Small intestine (tissue), 7 donors: ENCODE measurements at regions not wholly inside any gene's neighbourhood (a gene's known extent, or its start where the extent isn't known, plus 50 kb on each side); places are given as distances from the start of the nearest gene placed in this dataset.
A peak's percentile ranks its signal among the peaks of the same experiment; 100 is the strongest.

Experiments used
- DNase-seq, 2 donors: peaks; one replicate each; pipeline versions ENCODE4 v3.0.0 to v3.0.0-alpha.2; 2013
- FAIRE-seq: peaks from 2 replicates; lab custom pipeline; 2012; peaks lifted over from hg19 to GRCh38; lab: Jason Lieb, UNC
- H3K27ac ChIP-seq, 3 donors: one replicate each; pipeline ENCODE4 v1.5.1; 2013; ENCODE audit warnings: low read length in 2 of 3, mild to moderate bottlenecking in 2 of 3, control low read depth in 1 of 3, inconsistent platforms in 1 of 3, low read depth in 1 of 3, moderate library complexity in 1 of 3
- H3K27me3 ChIP-seq, 3 donors: one replicate each; pipeline ENCODE4 v1.6.1; 2013; ENCODE audit warnings: low read length in 3 of 3, inconsistent platforms in 1 of 3; ENCODE audit not compliant: control insufficient read depth in 3 of 3, insufficient read depth in 3 of 3
- H3K36me3 ChIP-seq, 3 donors: one replicate each; pipeline ENCODE4 v1.6.1; 2013; ENCODE audit warnings: low read length in 3 of 3, inconsistent platforms in 1 of 3, low read depth in 1 of 3, mild to moderate bottlenecking in 1 of 3, moderate library complexity in 1 of 3; ENCODE audit not compliant: control insufficient read depth in 3 of 3, insufficient read depth in 2 of 3
- H3K4me1 ChIP-seq, 3 donors: one replicate each; pipeline ENCODE4 v1.6.1; 2013; ENCODE audit warnings: low read length in 2 of 3, inconsistent platforms in 1 of 3, low read depth in 1 of 3, mild to moderate bottlenecking in 1 of 3, moderate library complexity in 1 of 3; ENCODE audit not compliant: control insufficient read depth in 3 of 3, insufficient read depth in 2 of 3
- H3K4me3 ChIP-seq, 3 donors: one replicate each; pipeline ENCODE4 v1.5.1; 2013; ENCODE audit warnings: low read length in 3 of 3, control low read depth in 1 of 3, inconsistent platforms in 1 of 3, low read depth in 1 of 3, mild to moderate bottlenecking in 1 of 3, moderate library complexity in 1 of 3
- H3K9me3 ChIP-seq, 2 donors: one replicate each; pipeline ENCODE4 v1.6.1; 2013; ENCODE audit warnings: low read depth in 1 of 2, low read length in 1 of 2; ENCODE audit not compliant: control insufficient read depth in 2 of 2, insufficient read depth in 1 of 2
- WGBS, 3 donors: extraction: QIAGEN DNeasy Blood & Tissue Kit; methylation state at CpG; one replicate each; pipeline ENCODE4 v1.1.7; 2013; 5-methylcytosine and 5-hydroxymethylcytosine counted together
- donor health status: healthy with polysubstance abuse.
- donor health status: control.
- donor health status: control.
- donor health status: Bipolar disorder and iron deficiency.
- donor health status: healthy.

GRCh38 chr4:138103597-138104283 lies 138.4 kb downstream of the SLC7A11 start:
- DNase-seq (peak; percentile 22 to 71), FAIRE-seq (no peak)
- H3K27me3 ChIP-seq = no peaks in the 10 kb centered on the region
- 52 to 67% (median 55%) methylated on average over 5 of the region's 5 CpGs for WGBS, 3 donors
- H3K4me3 ChIP-seq = no peak overlapping the region
- peaks cover 0 to 4% of the 10 kb centered on the region in 2 donors for H3K9me3 ChIP-seq
- peak overlapping the region in 1 of 3 donors; percentile 53 for H3K27ac ChIP-seq
- H3K4me1 ChIP-seq = peaks cover 0 to 5% (median 0%) of the 10 kb centered on the region in 3 donors
- H3K36me3 ChIP-seq = no peaks in the 10 kb centered on the region

- 63 to 71% (median 63%) methylated on average over 3 of the region's 3 CpGs for WGBS, 3 donors
- Histone ChIP-seq H3K27me3 (no peaks in the 10 kb centered on the region), H3K9me3 (no peaks in the 10 kb centered on the region), H3K36me3 (no peaks in the 10 kb centered on the region), H3K4me1 (peaks cover 0 to 1% (median 0%) of the 10 kb centered on the region in 3 donors), H3K27ac (no peak overlapping the region), H3K4me3 (no peak overlapping the region)
- no peak for FAIRE-seq
- no peak for DNase-seq
Observed at GRCh38 chr4:138099385-138099784, 142.8 kb downstream of the SLC7A11 start.

GRCh38 chr4:138097912-138098600 lies 144.1 kb downstream of the SLC7A11 start:
- Histone ChIP-seq H3K27me3 (no peaks in the 10 kb centered on the region), H3K9me3 (no peaks in the 10 kb centered on the region), H3K4me3 (no peak overlapping the region), H3K4me1 (no peaks in the 10 kb centered on the region), H3K36me3 (no peaks in the 10 kb centered on the region), H3K27ac (no peak overlapping the region)
- FAIRE-seq = no peak
- 60 to 73% (median 60%) methylated on average over 3 of the region's 3 CpGs for WGBS, 3 donors
- peak; percentile 23 to 30 for DNase-seq

- no peaks in the 10 kb centered on the region for H3K9me3 ChIP-seq
- no peaks in the 10 kb centered on the region for H3K27me3 ChIP-seq
- 72 to 82% (median 80%) methylated on average over 4 of the region's 4 CpGs for WGBS, 3 donors
- no peak for FAIRE-seq
- H3K4me1 ChIP-seq = no peaks in the 10 kb centered on the region
- no peak overlapping the region for H3K4me3 ChIP-seq
- no peak overlapping the region for H3K27ac ChIP-seq
- DNase-seq = no peak
- H3K36me3 ChIP-seq = no peaks in the 10 kb centered on the region
Observed at GRCh38 chr4:138096384-138097062, 145.6 kb downstream of the SLC7A11 start.

GRCh38 chr4:138095378-138095777 lies 146.8 kb downstream of the SLC7A11 start:
- H3K36me3 ChIP-seq = no peaks in the 10 kb centered on the region
- DNase-seq (no peak), FAIRE-seq (no peak)
- no peak overlapping the region for H3K27ac ChIP-seq
- no peaks in the 10 kb centered on the region for H3K27me3 ChIP-seq
- no peaks in the 10 kb centered on the region for H3K4me1 ChIP-seq
- H3K4me3 ChIP-seq = no peak overlapping the region
- H3K9me3 ChIP-seq = no peaks in the 10 kb centered on the region
- 79 to 88% (median 87%) methylated on average over 5 of the region's 5 CpGs for WGBS, 3 donors

- Histone ChIP-seq H3K9me3 (no peaks in the 10 kb centered on the region), H3K27ac (no peak overlapping the region), H3K36me3 (no peaks in the 10 kb centered on the region), H3K27me3 (no peaks in the 10 kb centered on the region), H3K4me1 (no peaks in the 10 kb centered on the region), H3K4me3 (no peak overlapping the region)
- DNase-seq (no peak), FAIRE-seq (no peak)
- WGBS, 3 donors = 88 to 96% (median 93%) methylated on average over 6 of the region's 6 CpGs
Observed at GRCh38 chr4:138092060-138092459, 150.1 kb downstream of the SLC7A11 start.

GRCh38 chr4:138090918-138091676 lies 151.1 kb downstream of the SLC7A11 start:
- WGBS, 3 donors = 54 to 60% (median 58%) methylated on average over 5 of the region's 5 CpGs
- no peaks in the 10 kb centered on the region for H3K9me3 ChIP-seq
- no peak overlapping the region for H3K27ac ChIP-seq
- no peak overlapping the region for H3K4me3 ChIP-seq
- H3K27me3 ChIP-seq = no peaks in the 10 kb centered on the region
- FAIRE-seq (no peak), DNase-seq (no peak)
- H3K4me1 ChIP-seq = no peaks in the 10 kb centered on the region
- no peaks in the 10 kb centered on the region for H3K36me3 ChIP-seq
